Fibroblast of skin of abdomen (primary cell): ENCODE measurements at regions not wholly inside any gene's neighbourhood (a gene's known extent, or its start where the extent isn't known, plus 50 kb on each side); places are given as distances from the start of the nearest gene placed in this dataset.

Source experiments
- DNase-seq: peaks from one replicate; pipeline ENCODE4 v3.0.0-alpha.2; 2013

GRCh38 chr1:87512431-87512830 lies 183.8 kb downstream of the LMO4 start:
- DNase-seq, result peak; percentile 45

DNA sequence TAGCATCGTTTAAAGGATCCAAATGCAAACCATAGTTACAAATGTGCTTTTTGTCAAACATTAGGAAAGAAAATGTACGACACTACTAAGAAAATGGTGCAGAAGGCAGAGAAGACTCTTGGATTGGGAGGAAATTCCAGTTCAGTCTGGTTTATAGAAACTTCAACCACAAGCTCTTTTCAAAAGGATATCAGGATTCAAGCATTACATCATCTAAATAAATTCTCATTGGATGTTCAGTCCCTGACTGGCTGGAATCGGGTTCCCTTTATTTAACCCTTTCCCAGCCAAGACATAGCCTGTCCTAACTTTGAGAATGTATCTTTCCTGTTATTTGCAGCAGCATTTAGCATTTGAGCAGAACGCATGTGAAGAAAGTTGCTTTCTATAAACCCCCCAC lies 184.6 kb downstream of the LMO4 start:
- peak; percentile 56 for DNase-seq

GRCh38 chr1:87513966-87514660 lies 185.4 kb downstream of the LMO4 start:
- DNase-seq, result peak; percentile 21

GRCh38 chr1:87515781-87516180 lies 187.1 kb downstream of the LMO4 start:
- DNase-seq, result peak; percentile 55

DNA sequence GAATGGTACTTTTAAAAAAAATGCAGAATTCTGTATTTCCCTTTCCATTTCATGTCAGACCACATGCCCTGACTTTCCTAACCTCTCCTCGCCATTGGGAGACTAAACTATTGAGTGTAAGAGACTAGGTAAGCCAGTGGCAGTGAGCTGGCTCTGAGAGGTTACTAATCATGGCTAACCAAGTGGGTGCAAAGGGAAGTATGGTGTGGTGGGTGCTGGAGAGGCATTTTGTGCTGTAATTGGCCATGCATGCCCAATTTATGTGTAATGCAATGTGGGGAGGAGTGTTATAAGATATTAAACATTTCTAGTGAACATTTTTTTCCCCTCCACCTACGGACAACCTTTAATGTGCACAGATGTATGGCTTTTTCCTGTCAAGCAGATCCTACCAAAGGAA lies 190.1 kb downstream of the LMO4 start:
- peak; percentile 2 for DNase-seq

- DNase-seq, result no peak
These were observed 192.8 kb downstream of the LMO4 start for GRCh38 chr1:87521452-87521851.

DNA sequence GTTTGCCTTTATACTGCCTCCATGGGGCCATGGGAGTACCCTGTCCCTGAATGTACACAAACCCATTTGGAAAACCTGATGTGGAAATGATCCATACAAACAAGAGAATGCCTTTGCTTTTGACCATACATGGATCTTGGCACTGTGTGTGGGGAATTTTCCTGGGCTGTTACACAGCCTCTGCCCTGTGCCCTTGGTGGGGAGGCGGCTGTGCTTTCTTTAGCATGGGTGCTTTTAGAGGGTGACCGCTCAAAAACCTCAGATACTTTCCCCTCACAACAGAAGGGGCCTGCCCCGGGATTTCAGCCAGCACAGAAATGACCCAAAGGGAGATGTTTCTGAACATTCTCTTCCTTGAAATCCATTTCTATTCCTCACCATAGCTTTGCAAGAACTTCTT lies 194.8 kb downstream of the LMO4 start:
- no peak for DNase-seq

DNA sequence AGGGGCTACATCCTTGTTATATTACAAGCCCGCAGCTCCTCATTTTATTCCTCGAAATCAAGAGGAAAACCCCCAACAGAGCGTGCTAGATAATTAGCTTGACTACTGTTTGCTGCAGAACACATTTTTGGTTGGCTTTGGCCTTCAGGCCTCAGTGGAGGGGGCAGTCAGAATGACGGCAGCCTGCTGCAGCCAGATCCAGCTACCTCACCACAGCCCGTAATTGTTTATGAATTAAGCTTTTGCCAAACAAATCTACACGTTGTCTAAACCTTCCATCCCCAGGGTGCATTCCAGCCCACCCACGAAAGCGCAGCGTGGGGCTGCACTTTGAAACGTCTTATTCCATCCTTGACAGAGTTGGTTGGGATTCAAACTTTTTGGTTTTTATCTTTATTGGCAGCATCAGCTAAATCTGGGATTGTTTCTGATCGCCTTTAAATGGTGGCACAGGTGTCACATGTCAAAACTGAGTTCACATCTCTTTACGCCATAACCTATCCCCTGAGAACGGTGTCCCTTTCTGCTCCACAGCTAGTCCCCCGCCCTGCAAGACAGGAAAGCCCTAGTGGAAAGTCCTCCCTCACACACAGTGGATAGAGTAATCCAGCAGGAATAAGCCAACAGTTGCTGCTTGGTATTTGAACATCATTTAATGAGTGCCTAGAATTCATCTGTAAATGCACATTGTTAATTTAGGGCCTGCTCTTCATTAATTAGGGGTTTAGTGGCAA lies 195.5 kb downstream of the LMO4 start:
- DNase-seq, result no peak

DNA sequence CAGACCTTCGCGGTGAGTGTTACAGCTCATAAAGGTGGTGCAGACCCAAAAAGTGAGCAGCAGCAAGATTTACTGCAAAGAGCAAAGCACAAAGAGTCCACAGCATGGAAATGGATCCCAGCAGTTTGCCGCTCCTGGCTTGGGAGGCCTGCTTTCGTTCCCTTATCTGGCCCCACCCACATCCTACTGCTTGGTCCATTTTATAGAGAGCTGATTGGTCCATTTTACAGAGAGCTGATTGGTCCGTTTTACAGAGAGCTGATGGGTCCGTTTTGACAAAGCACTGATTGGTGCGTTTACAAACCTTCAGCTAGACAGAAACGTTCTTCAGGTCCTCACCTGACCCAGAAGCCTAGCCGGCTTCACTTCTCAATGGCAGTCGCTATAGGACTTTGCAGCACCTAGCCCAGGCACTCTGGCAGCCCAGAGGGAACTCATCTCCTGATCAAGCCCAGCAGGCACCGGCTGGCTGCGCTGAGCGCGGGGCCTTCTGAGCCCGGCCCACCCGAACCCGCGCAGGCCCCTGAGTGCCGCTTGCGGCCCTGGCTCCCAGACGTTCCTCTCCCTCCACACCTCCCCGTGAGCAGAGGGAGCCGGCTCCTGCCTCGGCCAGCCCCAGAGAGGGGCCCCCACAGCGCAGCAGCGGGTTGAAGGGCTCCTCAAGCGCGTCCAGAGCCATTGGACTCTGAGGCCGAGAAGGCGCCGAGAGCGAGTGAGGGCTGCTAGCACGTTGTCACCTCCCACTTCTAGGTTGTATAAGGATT lies 200.3 kb downstream of the LMO4 start:
- no peak for DNase-seq

GRCh38 chr1:87530042-87530807 lies 201.5 kb downstream of the LMO4 start:
- no peak for DNase-seq

GRCh38 chr1:87535551-87535950 lies 206.9 kb downstream of the LMO4 start:
- DNase-seq, result no peak

- no peak for DNase-seq
These were observed 210.5 kb downstream of the LMO4 start for GRCh38 chr1:87539147-87539546.

DNA sequence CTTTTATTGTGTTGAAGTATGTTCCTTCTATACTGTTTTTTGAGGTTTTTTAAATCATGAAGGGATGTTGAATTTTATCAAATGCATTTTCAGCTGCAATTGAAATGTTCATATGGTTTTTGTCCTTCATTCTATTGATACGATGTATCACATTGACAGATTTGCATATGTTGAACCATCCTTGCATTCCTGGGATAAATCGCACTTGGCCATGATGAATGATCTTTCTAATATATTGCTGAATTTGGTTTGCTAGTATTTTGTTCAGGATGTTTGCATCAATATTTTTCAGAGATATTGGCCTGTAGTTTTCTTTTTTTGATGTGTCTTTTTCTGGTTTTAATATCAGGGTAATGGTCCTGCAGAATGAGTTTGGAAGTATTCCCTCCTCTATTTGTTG lies 214.0 kb downstream of the LMO4 start:
- no peak for DNase-seq

GRCh38 chr1:87549738-87550137 lies 221.1 kb downstream of the LMO4 start:
- no peak for DNase-seq

- DNase-seq, result no peak
These were observed 224.8 kb downstream of the LMO4 start for GRCh38 chr1:87553511-87553910.

- DNase-seq, result no peak
These were observed 226.7 kb downstream of the LMO4 start for GRCh38 chr1:87555366-87555765.

- no peak for DNase-seq
These were observed 227.6 kb downstream of the LMO4 start for GRCh38 chr1:87556326-87556725.

- no peak for DNase-seq
These were observed 230.2 kb downstream of the LMO4 start for GRCh38 chr1:87558921-87559320.

DNA sequence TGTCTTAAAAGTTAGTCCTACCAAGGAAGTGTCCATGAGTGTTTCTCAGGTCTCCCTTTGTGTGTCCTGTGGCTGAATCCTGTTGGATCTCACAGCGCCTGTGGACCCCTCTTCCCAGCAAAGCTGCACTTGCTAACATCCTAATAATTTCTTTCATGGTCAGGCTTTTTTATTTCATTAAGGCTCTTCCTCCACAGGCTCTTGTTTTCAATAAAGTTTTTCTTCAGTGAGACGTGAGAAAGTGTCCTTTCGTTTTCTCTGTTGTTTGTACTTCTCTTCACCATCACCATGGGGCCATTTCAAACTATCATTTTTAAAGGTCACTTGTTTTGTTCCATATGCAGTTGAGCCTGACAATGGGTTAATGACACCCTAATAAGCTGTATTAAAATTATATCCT lies 231.5 kb downstream of the LMO4 start:
- DNase-seq, result no peak

DNA sequence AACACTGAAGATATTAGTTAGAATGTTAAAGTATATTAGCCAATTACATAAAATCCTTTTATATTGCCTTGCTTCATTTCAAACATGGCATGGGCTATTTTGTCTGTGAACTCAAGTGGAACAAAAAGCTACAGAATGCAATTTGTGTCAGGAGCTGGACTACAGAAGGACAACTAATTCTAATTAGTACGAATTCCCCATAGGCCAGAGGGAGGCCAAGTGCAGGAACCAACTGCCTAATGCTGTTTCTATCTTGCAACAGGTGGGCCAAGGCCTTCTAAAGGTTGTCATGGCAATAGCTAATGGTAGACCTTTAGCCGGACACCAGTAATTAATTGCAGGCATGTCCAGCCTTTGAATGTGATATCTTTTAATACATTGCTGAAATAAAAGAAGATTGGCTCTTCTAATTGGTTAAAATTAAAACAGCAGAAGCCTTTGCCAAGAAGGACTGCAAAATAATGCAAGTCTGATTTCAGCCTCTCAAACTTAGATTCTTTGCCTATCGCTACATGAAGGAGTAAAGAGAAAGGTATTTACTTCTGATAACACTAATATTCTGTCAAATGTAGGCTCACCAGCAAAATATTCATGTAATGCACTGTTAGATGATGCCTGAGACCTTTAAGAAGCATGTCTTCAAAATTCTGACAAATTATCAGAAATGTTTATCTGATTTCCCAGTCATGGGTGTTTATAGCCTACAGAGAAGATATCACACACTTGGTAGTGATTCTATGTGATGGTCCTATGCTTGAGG lies 232.1 kb downstream of the LMO4 start:
- DNase-seq, result peak; percentile 42

- no peak for DNase-seq
These were observed 234.5 kb downstream of the LMO4 start for GRCh38 chr1:87563211-87563610.

DNA sequence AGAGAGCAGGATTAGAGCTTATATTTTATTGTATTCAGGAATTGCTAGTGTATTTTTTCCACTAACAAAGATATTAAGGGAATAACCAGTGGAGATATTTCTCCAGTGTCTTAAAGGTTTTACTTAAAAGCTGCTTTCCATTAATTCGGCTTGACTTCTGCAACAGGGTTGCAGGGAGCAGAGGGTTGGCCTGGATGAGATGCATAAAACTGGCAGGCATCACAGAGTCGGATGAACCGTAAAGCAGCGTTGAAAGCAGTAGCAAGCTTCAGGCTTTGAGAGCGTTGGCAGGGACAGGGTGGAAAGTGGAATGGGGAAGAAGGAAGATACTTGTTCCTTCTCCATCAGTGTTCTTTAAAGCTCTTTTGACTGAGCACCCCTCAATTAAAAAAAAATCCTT lies 237.2 kb downstream of the LMO4 start:
- DNase-seq, result no peak
